ENCODE measurements at regions not wholly inside any gene's neighbourhood (a gene's known extent, or its start where the extent isn't known, plus 50 kb on each side); places are given as distances from the start of the nearest gene placed in this dataset.

GRCh38 chr10:109517748-109518147, 405.6 kb downstream of the XPNPEP1 start:
- Histone ChIP-seq H3K27ac (no peak overlapping the region), H3K4me1 (replicated peaks; ENCODE audit: insufficient read depth) (no peaks in the 10 kb centered on the region), H3K4me2 (no peak overlapping the region), H3K36me3 (ENCODE audit: low read depth) (no peaks in the 10 kb centered on the region), H2AFZ (no peak overlapping the region), H4K20me1 (ENCODE audit: insufficient read depth) (no peaks in the 10 kb centered on the region), H3K27me3 (ENCODE audit: insufficient read depth, low read depth) (no peaks in the 10 kb centered on the region), H3K9me2 (ENCODE audit: insufficient read depth) (no peaks in the 10 kb centered on the region), H3K79me2 (ENCODE audit: low read depth) (no peaks in the 10 kb centered on the region), H3K4me3 (no peak overlapping the region), H3K9me3 (ENCODE audit: insufficient read depth, low read depth) (no peaks in the 10 kb centered on the region), H3F3A (ENCODE audit: insufficient read depth, low read depth) (no peaks in the 10 kb centered on the region)
- DNase-seq: no peak
- intact Hi-C loops (cut with micrococcal nuclease; ENCODE audit: unreplicated experiment): no loop called here
- POLR2A ChIA-PET (ENCODE audit: unreplicated experiment): no interaction called here
- CTCF ChIA-PET: no interaction called here
- no peak for TF ChIP-seq CTCF (conservative IDR thresholded peaks at IDR 0.05)
- TF ChIP-seq EZH2 (IDR thresholded peaks at IDR 0.05; ENCODE audit: low read depth): no peak
- BruUV-seq (replicated peaks): no TSS peak

- H3K9me3 ChIP-seq (ENCODE audit: insufficient read depth, low read depth): no peaks in the 10 kb centered on the region
- no peaks in the 10 kb centered on the region for H3K9me2 ChIP-seq (ENCODE audit: insufficient read depth)
- intact Hi-C loops (cut with micrococcal nuclease; ENCODE audit: unreplicated experiment): no loop called here
- no peak for TF ChIP-seq CTCF (conservative IDR thresholded peaks at IDR 0.05)
- no peak for TF ChIP-seq EZH2 (IDR thresholded peaks at IDR 0.05; ENCODE audit: low read depth)
- H3F3A ChIP-seq (ENCODE audit: insufficient read depth, low read depth): no peaks in the 10 kb centered on the region
- no peaks in the 10 kb centered on the region for H3K4me1 ChIP-seq (replicated peaks; ENCODE audit: insufficient read depth)
- H3K4me2 ChIP-seq: no peak overlapping the region
- no peaks in the 10 kb centered on the region for H3K27me3 ChIP-seq (ENCODE audit: insufficient read depth, low read depth)
- CTCF ChIA-PET: no interaction called here
- no peaks in the 10 kb centered on the region for H3K36me3 ChIP-seq (ENCODE audit: low read depth)
- H3K27ac ChIP-seq: no peak overlapping the region
- DNase-seq: no peak
- POLR2A ChIA-PET (ENCODE audit: unreplicated experiment): no interaction called here
- no peak overlapping the region for H2AFZ ChIP-seq
- no peaks in the 10 kb centered on the region for H4K20me1 ChIP-seq (ENCODE audit: insufficient read depth)
- BruUV-seq (replicated peaks): no TSS peak
- no peak overlapping the region for H3K4me3 ChIP-seq
- H3K79me2 ChIP-seq (ENCODE audit: low read depth): no peaks in the 10 kb centered on the region
These were observed 418.9 kb downstream of the XPNPEP1 start for GRCh38 chr10:109504401-109504800.

GRCh38 chr10:109487691-109488090, 435.6 kb downstream of the XPNPEP1 start:
- no peaks in the 10 kb centered on the region for H3K9me2 ChIP-seq (ENCODE audit: insufficient read depth)
- H4K20me1 ChIP-seq (ENCODE audit: insufficient read depth): no peaks in the 10 kb centered on the region
- no peaks in the 10 kb centered on the region for H3F3A ChIP-seq (ENCODE audit: insufficient read depth, low read depth)
- CTCF ChIA-PET: no interaction called here
- H3K36me3 ChIP-seq (ENCODE audit: low read depth): no peaks in the 10 kb centered on the region
- H3K4me1 ChIP-seq (replicated peaks; ENCODE audit: insufficient read depth): no peaks in the 10 kb centered on the region
- no peak overlapping the region for H2AFZ ChIP-seq
- no peak overlapping the region for H3K4me3 ChIP-seq
- H3K27me3 ChIP-seq (ENCODE audit: insufficient read depth, low read depth): no peaks in the 10 kb centered on the region
- intact Hi-C loops (cut with micrococcal nuclease; ENCODE audit: unreplicated experiment): no loop called here
- DNase-seq: no peak
- H3K79me2 ChIP-seq (ENCODE audit: low read depth): no peaks in the 10 kb centered on the region
- H3K4me2 ChIP-seq: no peak overlapping the region
- no peak for TF ChIP-seq CTCF (conservative IDR thresholded peaks at IDR 0.05)
- no peak for TF ChIP-seq EZH2 (IDR thresholded peaks at IDR 0.05; ENCODE audit: low read depth)
- POLR2A ChIA-PET (ENCODE audit: unreplicated experiment): no interaction called here
- H3K9me3 ChIP-seq (ENCODE audit: insufficient read depth, low read depth): no peaks in the 10 kb centered on the region
- no TSS peak for BruUV-seq (replicated peaks)
- no peak overlapping the region for H3K27ac ChIP-seq

Data from PC-9 (cell line).